HL-60 (cell line): ENCODE measurements at regions not wholly inside any gene's neighbourhood (a gene's known extent, or its start where the extent isn't known, plus 50 kb on each side); places are given as distances from the start of the nearest gene placed in this dataset.

Experiments used
- GABPA ChIP-seq: IDR thresholded peaks from 2 replicates; pipeline ENCODE4 v1.6.1; 2012; ENCODE audit warnings: low read depth
- POLR2AphosphoS5 ChIP-seq: IDR thresholded peaks from 2 replicates; pipeline ENCODE4 v1.6.1; 2012; ENCODE audit warnings: low read depth
- SPI1 ChIP-seq: IDR thresholded peaks from 2 replicates; pipeline ENCODE4 v1.6.1; 2012; ENCODE audit warnings: low read depth, mild to moderate bottlenecking, borderline replicate concordance
- TF ChIP-seq, protein P1 (sequence below): IDR thresholded peaks from one replicate; pipeline ENCODE4 v1.5.1; 2011; ENCODE audit warnings: low read length, control low read depth, inconsistent platforms; ENCODE audit not compliant: insufficient read depth
- TF ChIP-seq, protein P2 (sequence below): IDR thresholded peaks from 2 replicates; pipeline ENCODE4 v1.6.1; 2012; ENCODE audit warnings: low read depth; ENCODE audit not compliant: insufficient replicate concordance

DNA sequence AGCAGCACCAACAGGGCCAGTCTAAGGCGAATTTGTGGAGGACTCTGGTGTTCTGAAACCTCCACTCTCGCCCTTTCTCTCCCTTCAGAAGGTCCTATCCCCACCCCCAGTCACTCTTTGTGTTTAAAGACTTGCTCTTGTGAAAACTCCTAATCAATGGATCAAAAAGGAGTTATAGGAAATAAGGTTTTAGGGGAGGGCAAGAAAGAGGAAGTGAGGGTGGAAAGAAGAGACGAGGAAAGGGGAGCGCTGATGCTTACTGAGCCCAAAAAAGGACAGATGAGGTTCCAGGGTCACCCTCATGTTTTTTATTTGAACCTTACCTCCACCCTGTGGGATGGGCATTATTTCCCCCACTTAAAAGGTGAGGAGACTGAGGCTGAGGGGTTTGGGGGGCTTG is 70.0 kb upstream of the SLC6A11 start:
- TF ChIP-seq, protein P1, sequence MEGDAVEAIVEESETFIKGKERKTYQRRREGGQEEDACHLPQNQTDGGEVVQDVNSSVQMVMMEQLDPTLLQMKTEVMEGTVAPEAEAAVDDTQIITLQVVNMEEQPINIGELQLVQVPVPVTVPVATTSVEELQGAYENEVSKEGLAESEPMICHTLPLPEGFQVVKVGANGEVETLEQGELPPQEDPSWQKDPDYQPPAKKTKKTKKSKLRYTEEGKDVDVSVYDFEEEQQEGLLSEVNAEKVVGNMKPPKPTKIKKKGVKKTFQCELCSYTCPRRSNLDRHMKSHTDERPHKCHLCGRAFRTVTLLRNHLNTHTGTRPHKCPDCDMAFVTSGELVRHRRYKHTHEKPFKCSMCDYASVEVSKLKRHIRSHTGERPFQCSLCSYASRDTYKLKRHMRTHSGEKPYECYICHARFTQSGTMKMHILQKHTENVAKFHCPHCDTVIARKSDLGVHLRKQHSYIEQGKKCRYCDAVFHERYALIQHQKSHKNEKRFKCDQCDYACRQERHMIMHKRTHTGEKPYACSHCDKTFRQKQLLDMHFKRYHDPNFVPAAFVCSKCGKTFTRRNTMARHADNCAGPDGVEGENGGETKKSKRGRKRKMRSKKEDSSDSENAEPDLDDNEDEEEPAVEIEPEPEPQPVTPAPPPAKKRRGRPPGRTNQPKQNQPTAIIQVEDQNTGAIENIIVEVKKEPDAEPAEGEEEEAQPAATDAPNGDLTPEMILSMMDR = no peak
- TF ChIP-seq POLR2AphosphoS5 (no peak), GABPA (no peak), SPI1 (peak; percentile 58; the same call in 1 of the 2 replicates)
- TF ChIP-seq, protein P2, sequence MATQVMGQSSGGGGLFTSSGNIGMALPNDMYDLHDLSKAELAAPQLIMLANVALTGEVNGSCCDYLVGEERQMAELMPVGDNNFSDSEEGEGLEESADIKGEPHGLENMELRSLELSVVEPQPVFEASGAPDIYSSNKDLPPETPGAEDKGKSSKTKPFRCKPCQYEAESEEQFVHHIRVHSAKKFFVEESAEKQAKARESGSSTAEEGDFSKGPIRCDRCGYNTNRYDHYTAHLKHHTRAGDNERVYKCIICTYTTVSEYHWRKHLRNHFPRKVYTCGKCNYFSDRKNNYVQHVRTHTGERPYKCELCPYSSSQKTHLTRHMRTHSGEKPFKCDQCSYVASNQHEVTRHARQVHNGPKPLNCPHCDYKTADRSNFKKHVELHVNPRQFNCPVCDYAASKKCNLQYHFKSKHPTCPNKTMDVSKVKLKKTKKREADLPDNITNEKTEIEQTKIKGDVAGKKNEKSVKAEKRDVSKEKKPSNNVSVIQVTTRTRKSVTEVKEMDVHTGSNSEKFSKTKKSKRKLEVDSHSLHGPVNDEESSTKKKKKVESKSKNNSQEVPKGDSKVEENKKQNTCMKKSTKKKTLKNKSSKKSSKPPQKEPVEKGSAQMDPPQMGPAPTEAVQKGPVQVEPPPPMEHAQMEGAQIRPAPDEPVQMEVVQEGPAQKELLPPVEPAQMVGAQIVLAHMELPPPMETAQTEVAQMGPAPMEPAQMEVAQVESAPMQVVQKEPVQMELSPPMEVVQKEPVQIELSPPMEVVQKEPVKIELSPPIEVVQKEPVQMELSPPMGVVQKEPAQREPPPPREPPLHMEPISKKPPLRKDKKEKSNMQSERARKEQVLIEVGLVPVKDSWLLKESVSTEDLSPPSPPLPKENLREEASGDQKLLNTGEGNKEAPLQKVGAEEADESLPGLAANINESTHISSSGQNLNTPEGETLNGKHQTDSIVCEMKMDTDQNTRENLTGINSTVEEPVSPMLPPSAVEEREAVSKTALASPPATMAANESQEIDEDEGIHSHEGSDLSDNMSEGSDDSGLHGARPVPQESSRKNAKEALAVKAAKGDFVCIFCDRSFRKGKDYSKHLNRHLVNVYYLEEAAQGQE = no peak
